ENCODE measurements at regions not wholly inside any gene's neighbourhood (a gene's known extent, or its start where the extent isn't known, plus 50 kb on each side); places are given as distances from the start of the nearest gene placed in this dataset.
"Not testable (repeated sequence)": the region's sequence is repeated elsewhere in the genome, so short reads cannot be mapped to it uniquely, and the experiment has no call there.

DNA sequence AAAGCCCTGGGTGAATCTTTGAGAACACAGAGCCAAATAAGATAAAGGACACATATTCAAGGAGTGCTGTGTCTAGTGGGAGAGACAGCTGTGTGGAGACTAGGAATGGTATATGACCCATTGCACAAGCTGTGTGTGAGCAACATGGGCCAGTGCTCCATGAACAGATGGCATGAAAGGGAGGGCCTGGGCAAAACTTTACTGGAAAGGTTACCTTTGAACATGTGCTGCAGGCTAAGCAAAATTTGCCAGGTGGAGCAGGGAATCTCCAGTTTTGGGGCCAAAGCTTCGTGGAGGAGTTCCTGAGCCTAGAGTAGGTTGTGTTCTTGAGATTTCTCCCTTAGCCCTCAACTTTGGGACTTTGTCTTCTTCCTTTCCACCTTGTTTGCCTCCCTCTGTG, 446.1 kb upstream of the PROX1 start:
- in situ Hi-C loops (cut with MboI; ENCODE audit: low sequenced_read_pairs in 4 of 4) (no loop called here), intact Hi-C loops (cut with DNase I; ENCODE audit: low total_unique reads) (no loop called here)
- Histone ChIP-seq H3K4me3 (no peak overlapping the region), H3K27ac (no peak overlapping the region), H3K4me1 (no peaks in the 10 kb centered on the region), H3K36me3 (no peaks in the 10 kb centered on the region), H3K9me3 (no peaks in the 10 kb centered on the region), H3K27me3 (no peaks in the 10 kb centered on the region)
- DNase-seq (no peak), ATAC-seq (no peak)
- no peak for TF ChIP-seq POLR2A (IDR thresholded peaks at IDR 0.05)
- no peak for TF ChIP-seq CTCF (IDR thresholded peaks at IDR 0.05 in 4 of 5, conservative IDR thresholded peaks at IDR 0.05 in 1 of 5)

- DNase-seq; H3K4me1 ChIP-seq; in situ Hi-C loops (cut with MboI; ENCODE audit: low sequenced_read_pairs in 4 of 4); H3K36me3 ChIP-seq; H3K9me3 ChIP-seq; H3K27me3 ChIP-seq; H3K4me3 ChIP-seq; H3K27ac ChIP-seq; intact Hi-C loops (cut with DNase I; ENCODE audit: low total_unique reads); ATAC-seq: not testable (repeated sequence)
Measured at GRCh38 chr1:213545181-213545580, 442.6 kb upstream of the PROX1 start.

DNA sequence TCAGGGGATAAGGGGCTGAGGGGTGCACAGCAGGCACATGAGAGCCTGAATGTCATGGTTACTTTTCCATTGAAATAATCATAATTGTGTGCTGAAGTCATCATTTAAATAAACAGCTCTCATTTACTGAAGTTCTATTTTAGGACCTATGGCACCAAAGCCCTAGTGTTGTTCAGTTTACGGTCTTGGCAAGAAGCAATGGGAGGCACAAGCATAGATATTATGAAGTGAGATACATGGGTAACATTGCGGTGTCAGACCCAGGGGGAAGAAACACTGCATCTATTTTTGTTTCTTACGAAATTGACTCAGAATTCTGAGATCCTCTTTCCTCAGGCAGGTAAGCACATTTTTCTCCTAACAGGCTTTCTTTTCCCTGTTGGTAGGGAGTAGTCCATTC, 437.8 kb upstream of the PROX1 start:
- DNase-seq (no peak), ATAC-seq (no peak)
- in situ Hi-C loops (cut with MboI; ENCODE audit: low sequenced_read_pairs in 4 of 4) (no loop called here), intact Hi-C loops (cut with DNase I; ENCODE audit: low total_unique reads) (no loop called here)
- H3K4me3 ChIP-seq: no peak overlapping the region
- no peaks in the 10 kb centered on the region for H3K9me3 ChIP-seq
- H3K27me3 ChIP-seq: no peaks in the 10 kb centered on the region
- H3K4me1 ChIP-seq: no peaks in the 10 kb centered on the region
- no peaks in the 10 kb centered on the region for H3K36me3 ChIP-seq
- H3K27ac ChIP-seq: no peak overlapping the region
- no peak for TF ChIP-seq CTCF (IDR thresholded peaks at IDR 0.05 in 4 of 5, conservative IDR thresholded peaks at IDR 0.05 in 1 of 5)
- no peak for TF ChIP-seq POLR2A (IDR thresholded peaks at IDR 0.05)

DNA sequence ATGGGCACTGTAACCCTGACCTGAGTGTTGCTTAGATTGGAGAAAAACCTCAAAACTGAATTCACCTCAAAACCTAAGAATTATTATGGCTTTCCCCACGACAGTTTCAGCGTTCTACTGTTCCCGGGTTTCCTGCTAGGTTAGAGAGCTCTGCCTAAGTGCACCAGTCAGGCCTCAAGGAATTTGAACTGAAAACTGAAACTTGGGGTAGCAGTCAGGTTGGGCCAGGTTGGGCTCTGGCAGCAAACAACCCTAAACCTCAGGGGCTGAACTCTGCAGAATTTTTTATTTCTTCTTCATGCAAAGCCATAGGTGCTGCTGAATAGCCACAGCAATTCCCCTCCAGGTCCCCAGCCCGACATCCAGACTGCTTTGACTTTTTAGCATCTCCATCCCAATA, 437.0 kb upstream of the PROX1 start:
- no peak for TF ChIP-seq POLR2A (IDR thresholded peaks at IDR 0.05)
- TF ChIP-seq CTCF (IDR thresholded peaks at IDR 0.05 in 4 of 5, conservative IDR thresholded peaks at IDR 0.05 in 1 of 5): no peak
- Histone ChIP-seq H3K4me1 (no peaks in the 10 kb centered on the region), H3K4me3 (no peak overlapping the region), H3K27me3 (no peaks in the 10 kb centered on the region), H3K9me3 (no peaks in the 10 kb centered on the region), H3K27ac (no peak overlapping the region), H3K36me3 (no peaks in the 10 kb centered on the region)
- in situ Hi-C loops (cut with MboI; ENCODE audit: low sequenced_read_pairs in 4 of 4) (no loop called here), intact Hi-C loops (cut with DNase I; ENCODE audit: low total_unique reads) (no loop called here)
- no peak for DNase-seq
- no peak for ATAC-seq

DNA sequence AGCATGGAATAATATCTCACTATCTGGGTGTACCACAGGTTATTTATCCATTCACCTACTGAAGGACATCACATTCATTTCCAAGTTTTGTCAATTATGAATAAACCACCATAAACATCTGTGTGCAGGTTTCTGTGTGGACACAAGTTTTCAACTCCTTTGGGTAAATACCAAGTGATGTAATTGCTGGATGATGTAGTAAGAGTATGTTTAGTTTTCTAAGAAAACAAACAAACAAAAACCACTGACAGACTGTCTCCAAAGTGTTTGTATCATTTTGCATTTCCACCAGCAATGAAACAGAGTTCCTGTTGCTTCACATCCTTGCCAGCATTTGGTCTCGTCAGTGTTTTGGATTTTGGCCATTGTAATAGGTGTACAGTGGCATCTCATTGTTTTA, 435.7 kb upstream of the PROX1 start:
- DNase-seq (no peak), ATAC-seq (no peak)
- TF ChIP-seq POLR2A (IDR thresholded peaks at IDR 0.05) (no peak), CTCF (IDR thresholded peaks at IDR 0.05 in 4 of 5, conservative IDR thresholded peaks at IDR 0.05 in 1 of 5) (no peak)
- intact Hi-C loops (cut with DNase I; ENCODE audit: low total_unique reads): no loop called here
- no peak overlapping the region for H3K27ac ChIP-seq
- no peaks in the 10 kb centered on the region for H3K9me3 ChIP-seq
- H3K36me3 ChIP-seq: no peaks in the 10 kb centered on the region
- no peaks in the 10 kb centered on the region for H3K4me1 ChIP-seq
- H3K27me3 ChIP-seq: no peaks in the 10 kb centered on the region
- in situ Hi-C loops (cut with MboI; ENCODE audit: low sequenced_read_pairs in 4 of 4): no loop called here
- no peak overlapping the region for H3K4me3 ChIP-seq
